Nephron (organoid): ENCODE measurements at regions not wholly inside any gene's neighbourhood (a gene's known extent, or its start where the extent isn't known, plus 50 kb on each side); places are given as distances from the start of the nearest gene placed in this dataset.

Source experiments
- H3K27ac Mint-ChIP-seq, 3 experiments: 2 replicates each; pipeline ENCODE4 v1.8.0; 2020; ENCODE audit warnings: mixed read lengths in 3 of 3, mild to moderate bottlenecking in 2 of 3, moderate library complexity in 1 of 3
- H3K27me3 Mint-ChIP-seq: 2 replicates; pipeline ENCODE4 v1.8.0; 2021; ENCODE audit warnings: low read depth, mild to moderate bottlenecking, moderate library complexity, mixed read lengths
- H3K36me3 Mint-ChIP-seq: 2 replicates; pipeline ENCODE4 v1.8.0; 2020; ENCODE audit warnings: low read depth, mixed read lengths
- H3K4me1 Mint-ChIP-seq: 2 replicates; pipeline ENCODE4 v1.8.0; 2020; ENCODE audit warnings: mixed read lengths
- H3K4me3 Mint-ChIP-seq, 3 experiments: 2 replicates each; pipeline ENCODE4 v1.8.0; 2020; ENCODE audit warnings: mild to moderate bottlenecking in 3 of 3, mixed read lengths in 3 of 3, moderate library complexity in 2 of 3
- H3K9me3 Mint-ChIP-seq: 2 replicates; pipeline ENCODE4 v1.8.0; 2020; ENCODE audit warnings: mixed read lengths
- CTCF ChIP-seq, 3 experiments: fragments of 200-600 bp; sonication (generic); IDR thresholded peaks; one replicate each; pipeline ENCODE4 v1.5.0; 2021; ENCODE audit warnings: antibody characterized with exemption in 3 of 3; ENCODE audit not compliant: unreplicated experiment in 3 of 3

- Mint-ChIP-seq H3K36me3 (no peaks in the 10 kb centered on the region), H3K27me3 (no peaks in the 10 kb centered on the region), H3K9me3 (no peaks in the 10 kb centered on the region), H3K4me3 (no peak overlapping the region), H3K27ac (no peak overlapping the region), H3K4me1 (peaks cover 13% of the 10 kb centered on the region)
- TF ChIP-seq CTCF (IDR thresholded peaks at IDR 0.05; ENCODE audit: unreplicated experiment in 3 of 3) = no peak
These were observed 255.1 kb downstream of the C4orf33 start for GRCh38 chr4:129350834-129351721.

GRCh38 chr4:129352480-129352879 is 256.5 kb downstream of the C4orf33 start:
- H3K4me3 Mint-ChIP-seq = no peak overlapping the region
- H3K36me3 Mint-ChIP-seq = no peaks in the 10 kb centered on the region
- no peak overlapping the region for H3K27ac Mint-ChIP-seq
- no peaks in the 10 kb centered on the region for H3K4me1 Mint-ChIP-seq
- no peak for TF ChIP-seq CTCF (IDR thresholded peaks at IDR 0.05; ENCODE audit: unreplicated experiment in 3 of 3)
- H3K27me3 Mint-ChIP-seq = no peaks in the 10 kb centered on the region
- H3K9me3 Mint-ChIP-seq = no peaks in the 10 kb centered on the region

DNA sequence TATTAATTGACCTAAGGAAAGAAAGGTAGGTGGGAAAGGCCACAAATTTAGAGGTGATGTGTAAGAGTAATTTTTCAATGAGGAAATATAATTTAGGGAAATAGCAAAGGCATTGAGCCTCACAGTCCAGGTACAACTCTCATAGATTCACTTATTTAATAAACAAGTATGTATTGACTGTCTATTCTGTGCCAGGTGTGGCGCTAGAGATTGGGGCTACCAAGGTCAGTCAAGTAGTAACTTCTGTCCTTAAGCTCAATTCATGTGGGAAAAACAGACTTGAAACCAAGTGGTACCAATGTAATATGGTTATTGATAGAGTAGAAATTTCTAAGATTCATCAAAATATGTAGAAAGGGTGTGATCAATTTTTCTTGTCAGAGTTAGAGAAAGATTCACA is 257.5 kb downstream of the C4orf33 start:
- H3K36me3 Mint-ChIP-seq = no peaks in the 10 kb centered on the region
- H3K27me3 Mint-ChIP-seq = no peaks in the 10 kb centered on the region
- H3K27ac Mint-ChIP-seq = no peak overlapping the region
- peaks cover 4% of the 10 kb centered on the region for H3K4me1 Mint-ChIP-seq
- H3K4me3 Mint-ChIP-seq = no peak overlapping the region
- TF ChIP-seq CTCF (IDR thresholded peaks at IDR 0.05; ENCODE audit: unreplicated experiment in 3 of 3) = no peak
- no peaks in the 10 kb centered on the region for H3K9me3 Mint-ChIP-seq

DNA sequence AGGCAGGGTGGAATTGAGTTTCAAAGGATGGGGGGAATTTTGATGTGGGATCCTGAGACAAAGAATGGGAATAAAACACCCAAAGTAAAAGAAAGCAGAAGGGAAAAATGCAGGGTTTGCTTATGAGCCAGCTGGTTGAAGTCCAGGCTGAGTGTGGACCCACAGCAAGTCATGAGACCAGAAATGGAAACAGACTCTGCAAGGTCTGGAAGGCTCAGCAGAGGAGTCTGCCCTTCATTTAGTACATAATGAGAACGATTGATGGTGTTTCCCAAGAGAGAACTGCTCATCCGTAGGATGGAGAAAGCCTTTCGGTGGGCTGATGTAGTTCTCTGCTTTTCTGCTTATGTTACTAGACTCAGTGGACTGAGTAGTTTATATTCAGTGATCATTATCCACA is 259.1 kb downstream of the C4orf33 start:
- Mint-ChIP-seq H3K27me3 (no peaks in the 10 kb centered on the region), H3K27ac (no peak overlapping the region), H3K9me3 (no peaks in the 10 kb centered on the region), H3K4me1 (peaks cover 4% of the 10 kb centered on the region), H3K36me3 (no peaks in the 10 kb centered on the region), H3K4me3 (no peak overlapping the region)
- no peak for TF ChIP-seq CTCF (IDR thresholded peaks at IDR 0.05; ENCODE audit: unreplicated experiment in 3 of 3)

GRCh38 chr4:129355516-129355915 is 259.6 kb downstream of the C4orf33 start:
- no peaks in the 10 kb centered on the region for H3K36me3 Mint-ChIP-seq
- TF ChIP-seq CTCF (IDR thresholded peaks at IDR 0.05; ENCODE audit: unreplicated experiment in 3 of 3) = no peak
- H3K4me1 Mint-ChIP-seq = peaks cover 4% of the 10 kb centered on the region
- no peaks in the 10 kb centered on the region for H3K9me3 Mint-ChIP-seq
- H3K4me3 Mint-ChIP-seq = no peak overlapping the region
- no peaks in the 10 kb centered on the region for H3K27me3 Mint-ChIP-seq
- H3K27ac Mint-ChIP-seq = no peak overlapping the region

DNA sequence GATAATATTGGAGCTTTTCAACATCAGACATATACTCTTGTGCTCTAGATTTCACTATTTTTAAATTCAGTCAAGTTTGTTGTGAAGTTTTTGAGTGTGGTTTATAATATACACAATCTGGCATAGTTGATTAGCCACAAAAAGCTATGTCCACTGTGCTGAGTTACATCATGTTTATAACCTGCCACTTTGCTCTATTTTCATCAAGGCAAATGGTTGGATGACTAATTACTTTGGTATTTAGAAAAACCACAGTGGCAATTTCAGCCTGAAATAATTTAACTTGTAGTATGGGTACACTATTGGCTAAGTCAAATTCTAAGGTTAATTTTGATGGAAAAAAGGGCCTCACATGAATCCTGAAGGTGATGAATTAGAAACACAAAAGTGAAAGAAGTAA is 262.6 kb downstream of the C4orf33 start:
- peaks cover 3% of the 10 kb centered on the region for H3K9me3 Mint-ChIP-seq
- H3K4me1 Mint-ChIP-seq = peaks cover 14% of the 10 kb centered on the region
- H3K4me3 Mint-ChIP-seq = no peak overlapping the region
- H3K27ac Mint-ChIP-seq = no peak overlapping the region
- no peaks in the 10 kb centered on the region for H3K27me3 Mint-ChIP-seq
- no peaks in the 10 kb centered on the region for H3K36me3 Mint-ChIP-seq
- no peak for TF ChIP-seq CTCF (IDR thresholded peaks at IDR 0.05; ENCODE audit: unreplicated experiment in 3 of 3)
